ENCODE measurements at regions not wholly inside any gene's neighbourhood (a gene's known extent, or its start where the extent isn't known, plus 50 kb on each side); places are given as distances from the start of the nearest gene placed in this dataset.
"Not testable (repeated sequence)": the region's sequence is repeated elsewhere in the genome, so short reads cannot be mapped to it uniquely, and the experiment has no call there.

- H3K79me2 ChIP-seq (ENCODE audit: control insufficient read depth, insufficient read depth, low read length), result no peaks in the 10 kb centered on the region
- H3K56ac ChIP-seq (ENCODE audit: low read length), result no peak overlapping the region
- no peaks in the 10 kb centered on the region for H3K79me1 ChIP-seq (ENCODE audit: low read length)
- H2AK5ac ChIP-seq (ENCODE audit: low read length), result no peak overlapping the region
- H3K4ac ChIP-seq (ENCODE audit: low read depth, low read length), result no peak overlapping the region
- H3K4me3 ChIP-seq (ENCODE audit: low read length), result no peak overlapping the region
- H4K8ac ChIP-seq (ENCODE audit: low read depth, low read length), result no peak overlapping the region
- no peak overlapping the region for H2BK5ac ChIP-seq (ENCODE audit: low read length)
- no peak overlapping the region for H3K27ac ChIP-seq (ENCODE audit: low read depth, low read length)
- H4K5ac ChIP-seq (ENCODE audit: low read length), result no peak overlapping the region
- no peak overlapping the region for H3K23ac ChIP-seq (ENCODE audit: low read length)
- H3K18ac ChIP-seq (ENCODE audit: low read length), result no peak overlapping the region
- no CpG with 5 or more reads among the region's 7 CpGs for WGBS (ENCODE audit: extremely low coverage, insufficient coverage, low lambda C conversion rate)
- H3K9ac ChIP-seq (ENCODE audit: low read length), result no peak overlapping the region
- DNase-seq, result no peak
- H3K27me3 ChIP-seq (ENCODE audit: insufficient read depth, low read length, poor library complexity), result no peaks in the 10 kb centered on the region
- no peaks in the 10 kb centered on the region for H3K36me3 ChIP-seq (ENCODE audit: control insufficient read depth, insufficient read depth, low read length)
- peak overlapping the region; percentile 61 for H2BK120ac ChIP-seq (ENCODE audit: low read depth, low read length)
- no peak overlapping the region for H2BK15ac ChIP-seq (replicated peaks; ENCODE audit: low read depth)
- H3K4me2 ChIP-seq (ENCODE audit: low read length), result no peak overlapping the region
- no peaks in the 10 kb centered on the region for H3K4me1 ChIP-seq (ENCODE audit: control insufficient read depth, low read depth, low read length)
Observed at GRCh38 chr10:8360365-8360764, 305.9 kb downstream of the GATA3 start.

GRCh38 chr10:8360814-8361509 is 306.5 kb downstream of the GATA3 start:
- no peak overlapping the region for H2AK5ac ChIP-seq (ENCODE audit: low read length)
- H2BK5ac ChIP-seq (ENCODE audit: low read length), result no peak overlapping the region
- H3K4me1 ChIP-seq (ENCODE audit: control insufficient read depth, low read depth, low read length), result no peaks in the 10 kb centered on the region
- H3K9ac ChIP-seq (ENCODE audit: low read length), result no peak overlapping the region
- no peaks in the 10 kb centered on the region for H3K36me3 ChIP-seq (ENCODE audit: control insufficient read depth, insufficient read depth, low read length)
- WGBS (ENCODE audit: extremely low coverage, insufficient coverage, low lambda C conversion rate), result no CpG with 5 or more reads among the region's 2 CpGs
- H3K4ac ChIP-seq (ENCODE audit: low read depth, low read length), result no peak overlapping the region
- H3K4me3 ChIP-seq (ENCODE audit: low read length), result no peak overlapping the region
- no peak for DNase-seq
- H2BK15ac ChIP-seq (replicated peaks; ENCODE audit: low read depth), result no peak overlapping the region
- no peaks in the 10 kb centered on the region for H3K79me1 ChIP-seq (ENCODE audit: low read length)
- no peak overlapping the region for H3K27ac ChIP-seq (ENCODE audit: low read depth, low read length)
- no peak overlapping the region for H4K5ac ChIP-seq (ENCODE audit: low read length)
- H3K79me2 ChIP-seq (ENCODE audit: control insufficient read depth, insufficient read depth, low read length), result no peaks in the 10 kb centered on the region
- H3K23ac ChIP-seq (ENCODE audit: low read length), result no peak overlapping the region
- H3K56ac ChIP-seq (ENCODE audit: low read length), result no peak overlapping the region
- H4K8ac ChIP-seq (ENCODE audit: low read depth, low read length), result no peak overlapping the region
- no peak overlapping the region for H3K4me2 ChIP-seq (ENCODE audit: low read length)
- H3K18ac ChIP-seq (ENCODE audit: low read length), result no peak overlapping the region
- no peak overlapping the region for H2BK120ac ChIP-seq (ENCODE audit: low read depth, low read length)
- H3K27me3 ChIP-seq (ENCODE audit: insufficient read depth, low read length, poor library complexity), result no peaks in the 10 kb centered on the region

GRCh38 chr10:8361510-8361844 is 307.0 kb downstream of the GATA3 start:
- H3K27me3 ChIP-seq (ENCODE audit: insufficient read depth, low read length, poor library complexity), result no peaks in the 10 kb centered on the region
- H3K4me3 ChIP-seq (ENCODE audit: low read length), result no peak overlapping the region
- no peak overlapping the region for H4K8ac ChIP-seq (ENCODE audit: low read depth, low read length)
- H3K36me3 ChIP-seq (ENCODE audit: control insufficient read depth, insufficient read depth, low read length), result no peaks in the 10 kb centered on the region
- H3K4ac ChIP-seq (ENCODE audit: low read depth, low read length), result no peak overlapping the region
- H3K23ac ChIP-seq (ENCODE audit: low read length), result no peak overlapping the region
- H3K79me1 ChIP-seq (ENCODE audit: low read length), result no peaks in the 10 kb centered on the region
- H2BK120ac ChIP-seq (ENCODE audit: low read depth, low read length), result no peak overlapping the region
- no peak overlapping the region for H3K9ac ChIP-seq (ENCODE audit: low read length)
- no peak overlapping the region for H2BK15ac ChIP-seq (replicated peaks; ENCODE audit: low read depth)
- no peak overlapping the region for H2BK5ac ChIP-seq (ENCODE audit: low read length)
- WGBS (ENCODE audit: extremely low coverage, insufficient coverage, low lambda C conversion rate), result no CpG with 5 or more reads among the region's 2 CpGs
- peak; percentile 66 for DNase-seq
- H3K79me2 ChIP-seq (ENCODE audit: control insufficient read depth, insufficient read depth, low read length), result no peaks in the 10 kb centered on the region
- H3K56ac ChIP-seq (ENCODE audit: low read length), result no peak overlapping the region
- H2AK5ac ChIP-seq (ENCODE audit: low read length), result no peak overlapping the region
- no peak overlapping the region for H4K5ac ChIP-seq (ENCODE audit: low read length)
- H3K18ac ChIP-seq (ENCODE audit: low read length), result no peak overlapping the region
- H3K4me2 ChIP-seq (ENCODE audit: low read length), result no peak overlapping the region
- H3K27ac ChIP-seq (ENCODE audit: low read depth, low read length), result no peak overlapping the region
- H3K4me1 ChIP-seq (ENCODE audit: control insufficient read depth, low read depth, low read length), result no peaks in the 10 kb centered on the region

GRCh38 chr10:8365935-8366911 is 311.7 kb downstream of the GATA3 start:
- peak; percentile 39 for DNase-seq
- no peak overlapping the region for H3K4me3 ChIP-seq (ENCODE audit: low read length)
- no peaks in the 10 kb centered on the region for H3K27me3 ChIP-seq (ENCODE audit: insufficient read depth, low read length, poor library complexity)
- no peak overlapping the region for H3K18ac ChIP-seq (ENCODE audit: low read length)
- H3K56ac ChIP-seq (ENCODE audit: low read length), result no peak overlapping the region
- H2BK15ac ChIP-seq (replicated peaks; ENCODE audit: low read depth), result no peak overlapping the region
- WGBS (ENCODE audit: extremely low coverage, insufficient coverage, low lambda C conversion rate), result no CpG with 5 or more reads among the region's 19 CpGs
- H2BK120ac ChIP-seq (ENCODE audit: low read depth, low read length), result no peak overlapping the region
- no peak overlapping the region for H3K23ac ChIP-seq (ENCODE audit: low read length)
- no peak overlapping the region for H4K5ac ChIP-seq (ENCODE audit: low read length)
- no peak overlapping the region for H3K27ac ChIP-seq (ENCODE audit: low read depth, low read length)
- no peak overlapping the region for H4K8ac ChIP-seq (ENCODE audit: low read depth, low read length)
- H3K79me2 ChIP-seq (ENCODE audit: control insufficient read depth, insufficient read depth, low read length), result no peaks in the 10 kb centered on the region
- H3K4me1 ChIP-seq (ENCODE audit: control insufficient read depth, low read depth, low read length), result no peaks in the 10 kb centered on the region
- H3K9ac ChIP-seq (ENCODE audit: low read length), result no peak overlapping the region
- H3K4ac ChIP-seq (ENCODE audit: low read depth, low read length), result no peak overlapping the region
- no peak overlapping the region for H2AK5ac ChIP-seq (ENCODE audit: low read length)
- H3K79me1 ChIP-seq (ENCODE audit: low read length), result no peaks in the 10 kb centered on the region
- H3K4me2 ChIP-seq (ENCODE audit: low read length), result no peak overlapping the region
- H2BK5ac ChIP-seq (ENCODE audit: low read length), result no peak overlapping the region
- H3K36me3 ChIP-seq (ENCODE audit: control insufficient read depth, insufficient read depth, low read length), result no peaks in the 10 kb centered on the region

GRCh38 chr10:8367672-8368411 is 313.4 kb downstream of the GATA3 start:
- not testable (repeated sequence) for H4K8ac ChIP-seq (ENCODE audit: low read depth, low read length); DNase-seq; H3K27me3 ChIP-seq (ENCODE audit: insufficient read depth, low read length, poor library complexity); H3K18ac ChIP-seq (ENCODE audit: low read length); H3K4ac ChIP-seq (ENCODE audit: low read depth, low read length); H3K79me2 ChIP-seq (ENCODE audit: control insufficient read depth, insufficient read depth, low read length); H3K56ac ChIP-seq (ENCODE audit: low read length); H3K4me3 ChIP-seq (ENCODE audit: low read length); H3K4me2 ChIP-seq (ENCODE audit: low read length); H2BK15ac ChIP-seq (replicated peaks; ENCODE audit: low read depth); H2BK120ac ChIP-seq (ENCODE audit: low read depth, low read length); H3K36me3 ChIP-seq (ENCODE audit: control insufficient read depth, insufficient read depth, low read length); H3K27ac ChIP-seq (ENCODE audit: low read depth, low read length); H3K4me1 ChIP-seq (ENCODE audit: control insufficient read depth, low read depth, low read length); H3K79me1 ChIP-seq (ENCODE audit: low read length); H3K9ac ChIP-seq (ENCODE audit: low read length); H2AK5ac ChIP-seq (ENCODE audit: low read length); H3K23ac ChIP-seq (ENCODE audit: low read length); H2BK5ac ChIP-seq (ENCODE audit: low read length); H4K5ac ChIP-seq (ENCODE audit: low read length)
- no CpG with 5 or more reads among the region's 3 CpGs for WGBS (ENCODE audit: extremely low coverage, insufficient coverage, low lambda C conversion rate)

Measured in mesendoderm (in vitro differentiated cells).